ENCODE measurements at regions not wholly inside any gene's neighbourhood (a gene's known extent, or its start where the extent isn't known, plus 50 kb on each side); places are given as distances from the start of the nearest gene placed in this dataset.
"Not testable (repeated sequence)": the region's sequence is repeated elsewhere in the genome, so short reads cannot be mapped to it uniquely, and the experiment has no call there.

DNA sequence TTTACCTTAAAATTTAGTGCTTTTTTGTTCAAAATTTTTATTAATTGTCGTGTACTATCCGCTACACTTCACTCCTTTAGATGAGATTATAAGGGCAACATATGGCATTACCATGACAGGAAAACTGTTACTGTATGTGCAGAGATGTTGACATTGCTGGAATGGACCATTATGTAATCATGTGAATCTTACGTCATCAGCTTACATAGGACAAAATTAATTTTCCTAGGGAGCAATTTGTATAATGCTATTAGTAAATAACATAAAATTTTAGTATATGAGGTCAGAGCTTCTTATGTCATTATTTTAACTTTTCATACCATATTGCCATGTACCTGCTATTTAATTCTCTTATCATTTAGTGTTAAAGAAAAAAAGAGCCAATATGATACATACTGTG lies 110.4 kb upstream of the KLHL1 start:
- H3K9ac ChIP-seq (replicated peaks; ENCODE audit: extremely low read depth, insufficient read depth, low read length): no peak overlapping the region

GRCh38 chr13:70208968-70209367 lies 100.7 kb upstream of the KLHL1 start:
- POLR2A ChIA-PET; H3K9me3 ChIP-seq (replicated peaks; ENCODE audit: control insufficient read depth, insufficient read depth, low read length); FAIRE-seq; H3K4me3 ChIP-seq (replicated peaks in 1 of 3; ENCODE audit: insufficient read depth in 1 of 3, low read depth in 1 of 3, low read length in 3 of 3); H3K4me1 ChIP-seq (ENCODE audit: control insufficient read depth, extremely low read depth, insufficient read depth, low read length); H3K9ac ChIP-seq (replicated peaks; ENCODE audit: extremely low read depth, insufficient read depth, low read length); H3K4me2 ChIP-seq (ENCODE audit: insufficient read depth, low read length); CTCF ChIA-PET; H3K79me2 ChIP-seq (ENCODE audit: control insufficient read depth, insufficient read depth, low read length); H4K20me1 ChIP-seq (replicated peaks; ENCODE audit: control insufficient read depth, extremely low read depth, insufficient read depth, low read length); H3K9me1 ChIP-seq (replicated peaks; ENCODE audit: control insufficient read depth, extremely low read depth, insufficient read depth, low read length); dilution Hi-C loops (cut with MboI; ENCODE audit: extremely low pct_ligation_motif_present, low sequenced_read_pairs); DNase-seq (ENCODE audit: low read depth, low spot score); intact Hi-C loops (cut with micrococcal nuclease); H2AFZ ChIP-seq (ENCODE audit: low read depth, low read length); BruUV-seq (replicated peaks); H3K36me3 ChIP-seq (ENCODE audit: control insufficient read depth in 2 of 2, extremely low read depth in 1 of 2, insufficient read depth in 2 of 2, low read length in 2 of 2); H3K27me3 ChIP-seq (ENCODE audit: control insufficient read depth in 2 of 2, insufficient read depth in 2 of 2, low read length in 2 of 2); H3K27ac ChIP-seq (ENCODE audit: insufficient read depth, low read depth, low read length): not testable (repeated sequence)

More for the DNA sequence above, 110.4 kb upstream of the KLHL1 start:
- H3K27me3 ChIP-seq (ENCODE audit: control insufficient read depth in 2 of 2, insufficient read depth in 2 of 2, low read length in 2 of 2): no peaks in the 10 kb centered on the region
- H3K27ac ChIP-seq (ENCODE audit: insufficient read depth, low read depth, low read length): no peak overlapping the region
- TF ChIP-seq MAX (IDR thresholded peaks at IDR 0.05; ENCODE audit: insufficient read depth, insufficient read length) (no peak), EZH2 (IDR thresholded peaks at IDR 0.05; ENCODE audit: borderline replicate concordance, low read depth, low read length, severe bottlenecking) (no peak), FOS (IDR thresholded peaks at IDR 0.05; ENCODE audit: borderline replicate concordance, insufficient read depth, low read length) (no peak), POLR2AphosphoS5 (IDR thresholded peaks at IDR 0.05; ENCODE audit: insufficient read depth, low read depth, low read length) (no peak), POLR2A (IDR thresholded peaks at IDR 0.05; ENCODE audit: low read depth, low read length) (no peak), GATA2 (IDR thresholded peaks at IDR 0.05; ENCODE audit: insufficient read depth, insufficient read length, low read depth, low read length) (no peak), JUN (IDR thresholded peaks at IDR 0.05; ENCODE audit: borderline replicate concordance, insufficient read depth, insufficient read length, low read depth) (no peak), MYC (IDR thresholded peaks at IDR 0.05; ENCODE audit: low read depth, low read length) (no peak)
- TF ChIP-seq, protein P1, sequence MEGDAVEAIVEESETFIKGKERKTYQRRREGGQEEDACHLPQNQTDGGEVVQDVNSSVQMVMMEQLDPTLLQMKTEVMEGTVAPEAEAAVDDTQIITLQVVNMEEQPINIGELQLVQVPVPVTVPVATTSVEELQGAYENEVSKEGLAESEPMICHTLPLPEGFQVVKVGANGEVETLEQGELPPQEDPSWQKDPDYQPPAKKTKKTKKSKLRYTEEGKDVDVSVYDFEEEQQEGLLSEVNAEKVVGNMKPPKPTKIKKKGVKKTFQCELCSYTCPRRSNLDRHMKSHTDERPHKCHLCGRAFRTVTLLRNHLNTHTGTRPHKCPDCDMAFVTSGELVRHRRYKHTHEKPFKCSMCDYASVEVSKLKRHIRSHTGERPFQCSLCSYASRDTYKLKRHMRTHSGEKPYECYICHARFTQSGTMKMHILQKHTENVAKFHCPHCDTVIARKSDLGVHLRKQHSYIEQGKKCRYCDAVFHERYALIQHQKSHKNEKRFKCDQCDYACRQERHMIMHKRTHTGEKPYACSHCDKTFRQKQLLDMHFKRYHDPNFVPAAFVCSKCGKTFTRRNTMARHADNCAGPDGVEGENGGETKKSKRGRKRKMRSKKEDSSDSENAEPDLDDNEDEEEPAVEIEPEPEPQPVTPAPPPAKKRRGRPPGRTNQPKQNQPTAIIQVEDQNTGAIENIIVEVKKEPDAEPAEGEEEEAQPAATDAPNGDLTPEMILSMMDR (IDR thresholded peaks at IDR 0.05; ENCODE audit: extremely low read depth in 1 of 2, insufficient read depth in 1 of 2, low read depth in 1 of 2, low read length in 2 of 2): no peak
- no peak overlapping the region for H2AFZ ChIP-seq (ENCODE audit: low read depth, low read length)
- H3K79me2 ChIP-seq (ENCODE audit: control insufficient read depth, insufficient read depth, low read length): no peaks in the 10 kb centered on the region
- no peaks in the 10 kb centered on the region for H3K36me3 ChIP-seq (ENCODE audit: control insufficient read depth in 2 of 2, extremely low read depth in 1 of 2, insufficient read depth in 2 of 2, low read length in 2 of 2)
- FAIRE-seq (no peak), DNase-seq (ENCODE audit: low read depth, low spot score) (no peak)
- no TSS peak for BruUV-seq (replicated peaks)
- H3K4me2 ChIP-seq (ENCODE audit: insufficient read depth, low read length): no peak overlapping the region
- H3K4me3 ChIP-seq (replicated peaks in 1 of 3; ENCODE audit: insufficient read depth in 1 of 3, low read depth in 1 of 3, low read length in 3 of 3): no peak overlapping the region
- intact Hi-C loops (cut with micrococcal nuclease) (no loop called here), dilution Hi-C loops (cut with MboI; ENCODE audit: extremely low pct_ligation_motif_present, low sequenced_read_pairs) (no loop called here)
- H3K9me3 ChIP-seq (replicated peaks; ENCODE audit: control insufficient read depth, insufficient read depth, low read length): no peaks in the 10 kb centered on the region
- CTCF ChIA-PET: no interaction called here
- H3K9me1 ChIP-seq (replicated peaks; ENCODE audit: control insufficient read depth, extremely low read depth, insufficient read depth, low read length): no peaks in the 10 kb centered on the region
- H3K4me1 ChIP-seq (ENCODE audit: control insufficient read depth, extremely low read depth, insufficient read depth, low read length): no peaks in the 10 kb centered on the region
- POLR2A ChIA-PET: no interaction called here
- H4K20me1 ChIP-seq (replicated peaks; ENCODE audit: control insufficient read depth, extremely low read depth, insufficient read depth, low read length): no peaks in the 10 kb centered on the region
